ENCODE measurements at regions not wholly inside any gene's neighbourhood (a gene's known extent, or its start where the extent isn't known, plus 50 kb on each side); places are given as distances from the start of the nearest gene placed in this dataset.
"Not testable (repeated sequence)": the region's sequence is repeated elsewhere in the genome, so short reads cannot be mapped to it uniquely, and the experiment has no call there.

DNA sequence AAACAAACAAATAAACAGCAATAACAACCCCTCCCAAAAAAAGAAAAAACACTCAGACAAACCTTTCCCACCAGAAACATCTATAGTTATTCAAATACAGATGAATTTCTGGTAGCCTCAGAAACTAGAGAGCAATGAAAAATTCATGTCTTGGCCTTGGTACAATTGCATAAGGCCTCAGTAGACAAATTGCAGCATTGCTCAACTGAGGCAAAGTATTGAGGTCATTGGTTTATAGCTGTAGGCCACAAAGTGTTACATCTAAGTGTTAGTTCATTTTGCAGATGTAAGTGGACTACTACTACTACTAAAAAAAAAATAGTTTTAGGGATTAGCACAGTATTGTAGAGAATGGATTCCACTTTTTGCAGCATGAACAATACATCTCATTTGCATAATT, 2268.3 kb downstream of the ARAP2 start:
- DNase-seq: no peak
- Histone ChIP-seq H3K4me1 (no peaks in the 10 kb centered on the region), H3K27ac (no peak overlapping the region), H3K4me3 (no peak overlapping the region), H3K27me3 (no peaks in the 10 kb centered on the region), H3K9me3 (no peaks in the 10 kb centered on the region), H3K36me3 (ENCODE audit: low read depth, missing control alignments) (no peaks in the 10 kb centered on the region)
- intact Hi-C loops (cut with DNase I; ENCODE audit: low total_unique reads): no loop called here
- TF ChIP-seq CTCF (IDR thresholded peaks at IDR 0.05) (no peak), POLR2A (IDR thresholded peaks at IDR 0.05) (no peak)

GRCh38 chr4:33979781-33980180, 2264.5 kb downstream of the ARAP2 start:
- H3K9me3 ChIP-seq; H3K27me3 ChIP-seq; DNase-seq; H3K36me3 ChIP-seq (ENCODE audit: low read depth, missing control alignments); H3K4me3 ChIP-seq; H3K4me1 ChIP-seq; H3K27ac ChIP-seq; intact Hi-C loops (cut with DNase I; ENCODE audit: low total_unique reads): not testable (repeated sequence)
- 71 to 72% methylated on average over 4 of the region's 4 CpGs for WGBS, 2 donors

- no peaks in the 10 kb centered on the region for H3K4me1 ChIP-seq
- no peak for DNase-seq
- no peaks in the 10 kb centered on the region for H3K36me3 ChIP-seq (ENCODE audit: low read depth, missing control alignments)
- intact Hi-C loops (cut with DNase I; ENCODE audit: low total_unique reads): no loop called here
- no peak overlapping the region for H3K27ac ChIP-seq
- no peaks in the 10 kb centered on the region for H3K9me3 ChIP-seq
- no peak overlapping the region for H3K4me3 ChIP-seq
- no peak for TF ChIP-seq CTCF (IDR thresholded peaks at IDR 0.05)
- no peak for TF ChIP-seq POLR2A (IDR thresholded peaks at IDR 0.05)
- H3K27me3 ChIP-seq: no peaks in the 10 kb centered on the region
- WGBS, 2 donors: 68 to 80% methylated on average over 2 of the region's 2 CpGs
Observed at GRCh38 chr4:33980361-33980760, 2264.0 kb downstream of the ARAP2 start.

DNA sequence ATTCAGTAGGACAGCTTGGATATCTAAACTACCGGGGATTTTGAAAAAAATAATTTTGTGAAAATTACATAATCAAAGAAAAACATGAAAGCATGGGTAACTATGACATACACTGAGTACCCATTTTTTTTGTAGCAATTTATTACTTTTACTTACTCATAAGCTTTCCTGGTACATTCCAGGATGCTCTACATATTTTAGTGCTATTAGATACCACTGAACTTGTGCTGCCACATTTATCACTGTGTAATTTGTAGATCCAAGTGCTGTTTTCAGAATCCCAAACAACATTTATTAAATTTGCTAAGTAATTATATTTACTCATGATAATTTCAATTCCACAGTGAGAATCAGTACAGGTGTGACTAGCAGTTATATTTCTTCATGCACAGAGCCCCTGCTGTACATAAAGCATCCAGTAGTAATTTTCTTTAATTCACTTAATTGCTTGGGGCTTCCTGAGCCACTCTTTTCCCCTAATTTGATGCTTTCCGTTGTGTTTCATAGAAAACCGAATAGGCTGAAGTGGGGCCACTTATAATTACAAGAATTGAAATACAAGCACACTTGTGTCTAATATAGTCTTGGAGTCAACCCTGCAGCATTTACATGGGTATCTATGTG, 2254.4 kb downstream of the ARAP2 start:
- 79 to 94% methylated on average over 3 of the region's 3 CpGs for WGBS, 2 donors
- TF ChIP-seq POLR2A (IDR thresholded peaks at IDR 0.05): no peak
- no peak for TF ChIP-seq CTCF (IDR thresholded peaks at IDR 0.05)
- intact Hi-C loops (cut with DNase I; ENCODE audit: low total_unique reads): no loop called here
- DNase-seq: no peak
- no peaks in the 10 kb centered on the region for H3K27me3 ChIP-seq
- H3K4me1 ChIP-seq: no peaks in the 10 kb centered on the region
- H3K27ac ChIP-seq: no peak overlapping the region
- no peaks in the 10 kb centered on the region for H3K36me3 ChIP-seq (ENCODE audit: low read depth, missing control alignments)
- no peaks in the 10 kb centered on the region for H3K9me3 ChIP-seq
- no peak overlapping the region for H3K4me3 ChIP-seq

DNA sequence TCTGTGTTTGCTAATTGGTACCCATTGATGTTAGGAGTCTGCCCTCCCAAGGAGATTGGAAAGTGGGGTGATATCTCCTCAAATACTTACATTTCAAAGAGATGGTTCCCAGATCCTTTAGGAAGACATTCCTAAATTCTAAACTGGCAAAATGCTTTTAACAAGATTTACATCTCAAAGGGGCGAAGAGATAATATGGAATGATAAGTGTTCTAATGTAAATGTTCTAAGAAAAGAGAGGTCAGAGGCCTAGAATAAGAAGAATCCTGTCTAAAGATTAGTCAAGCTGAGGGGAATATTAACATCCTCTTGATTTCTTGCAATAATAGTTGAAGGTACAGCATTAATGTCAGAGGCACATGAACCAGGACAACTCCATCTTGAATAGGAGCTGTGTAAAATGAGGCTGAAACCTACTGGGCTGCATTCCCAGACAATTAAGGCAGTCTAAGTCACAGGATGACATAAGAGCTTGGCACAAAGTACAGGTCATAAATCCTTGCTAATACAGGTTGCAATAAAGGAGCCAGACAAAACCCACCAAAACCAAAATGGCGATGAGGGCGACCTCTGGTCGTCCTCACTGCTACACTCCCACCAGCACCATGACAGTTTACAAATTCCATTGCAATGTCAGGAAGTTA, 2248.1 kb downstream of the ARAP2 start:
- 79 to 87% methylated on average over 4 of the region's 4 CpGs for WGBS, 2 donors
- Histone ChIP-seq H3K4me3 (no peak overlapping the region), H3K36me3 (ENCODE audit: low read depth, missing control alignments) (no peaks in the 10 kb centered on the region), H3K4me1 (no peaks in the 10 kb centered on the region), H3K27ac (no peak overlapping the region), H3K9me3 (no peaks in the 10 kb centered on the region), H3K27me3 (no peaks in the 10 kb centered on the region)
- intact Hi-C loops (cut with DNase I; ENCODE audit: low total_unique reads): no loop called here
- TF ChIP-seq POLR2A (IDR thresholded peaks at IDR 0.05) (no peak), CTCF (IDR thresholded peaks at IDR 0.05) (no peak)
- no peak for DNase-seq
